Panc1 (cell line): ENCODE measurements at regions not wholly inside any gene's neighbourhood (a gene's known extent, or its start where the extent isn't known, plus 50 kb on each side); places are given as distances from the start of the nearest gene placed in this dataset.

ENCODE experiments used
- ATAC-seq: fragments of 200-7000 bp; cut with Tn5 transposase; 2 replicates; pipeline ENCODE4 v1.9.1; 2020; ENCODE audit warnings: mild to moderate bottlenecking, moderate library complexity
- BruUV-seq: library from RNA; stranded (reverse); fragments of 400-500 nt; replicated peaks from 2 replicates; lab custom pipeline; 2021; lab: Mats Ljungman, UMichigan
- CTCF ChIA-PET: fragments of 300-600 bp; sonication (Branson Sonifier 250); formaldehyde crosslinking; loops from one replicate; lab custom pipeline; 2022; ENCODE audit warnings: antibody characterized with exemption; lab: Charles Lee
- POLR2A ChIA-PET: fragments of 300-600 bp; sonication (Branson Sonifier 250); formaldehyde crosslinking; loops from one replicate; lab custom pipeline; 2022; ENCODE audit warnings: antibody characterized with exemption; lab: Charles Lee
- DNase-seq: peaks from one replicate; pipeline ENCODE4 v3.0.0-alpha.2; 2010; ENCODE audit warnings: low read depth, low spot score
- H3K27ac ChIP-seq: 2 replicates; pipeline ENCODE4 v1.5.1; 2011; ENCODE audit warnings: mild to moderate bottlenecking, low read length, inconsistent platforms
- H3K27me3 ChIP-seq: fragments of 200-500 bp; sonication (Bioruptor generic); 2 replicates; pipeline ENCODE4 v1.6.0; 2014; ENCODE audit warnings: low read length, inconsistent platforms; ENCODE audit not compliant: control insufficient read depth, insufficient read depth
- H3K36me3 ChIP-seq: fragments of 200-500 bp; sonication (Bioruptor generic); 2 replicates; pipeline ENCODE4 v1.5.1; 2014; ENCODE audit warnings: inconsistent platforms, mild to moderate bottlenecking, low read length, moderate library complexity; ENCODE audit not compliant: control insufficient read depth, insufficient read depth
- H3K4me1 ChIP-seq: 2 replicates; pipeline ENCODE4 v1.5.1; 2011; ENCODE audit warnings: inconsistent platforms, mild to moderate bottlenecking, low read length, moderate library complexity; ENCODE audit not compliant: control insufficient read depth, insufficient read depth
- H3K4me3 ChIP-seq, 2 experiments: 2 replicates each; pipeline ENCODE4 v1.5.1; 2011 to 2012; ENCODE audit warnings: low read depth in 2 of 2, low read length in 2 of 2, mild to moderate bottlenecking in 2 of 2, inconsistent platforms in 1 of 2, moderate library complexity in 1 of 2
- H3K9me3 ChIP-seq: fragments of 200-500 bp; sonication (Bioruptor generic); 2 replicates; pipeline ENCODE4 v1.5.1; 2014; ENCODE audit warnings: low read depth, mild to moderate bottlenecking, inconsistent platforms, low read length, moderate library complexity; ENCODE audit not compliant: control insufficient read depth, insufficient read depth
- CTCF ChIP-seq: fragments of 450-650 bp; IDR thresholded peaks from 2 replicates; pipeline ENCODE4 v1.5.1; 2017; ENCODE audit warnings: mild to moderate bottlenecking
- POLR2AphosphoS5 ChIP-seq: IDR thresholded peaks from 2 replicates; pipeline ENCODE4 v1.6.1; 2012; ENCODE audit warnings: mild to moderate bottlenecking, low read depth, low read length, moderate library complexity
- REST ChIP-seq, 2 experiments: IDR thresholded peaks; 2 replicates each; pipeline ENCODE4 v1.6.1; 2011 to 2012; ENCODE audit warnings: low read depth in 2 of 2, control low read depth in 1 of 2, low read length in 1 of 2, mild to moderate bottlenecking in 1 of 2, moderate library complexity in 1 of 2; ENCODE audit not compliant: insufficient read depth in 1 of 2
- SIN3A ChIP-seq: IDR thresholded peaks from 2 replicates; pipeline ENCODE4 v1.6.1; 2012; ENCODE audit warnings: low read depth, mild to moderate bottlenecking, low read length, moderate library complexity, borderline replicate concordance; ENCODE audit not compliant: insufficient read depth
- TCF7L2 ChIP-seq: IDR thresholded peaks from 2 replicates; pipeline ENCODE4 v1.6.1; 2011; ENCODE audit warnings: mild to moderate bottlenecking, low read depth, low read length, inconsistent platforms
- in situ Hi-C: cut with HindIII; loops from 2 replicates; pipeline ENCODE4 v1.10.0; 2016; ENCODE audit warnings: low sequenced_read_pairs, low pct_unique_long_range_greater_than_20kb
- intact Hi-C: fragments of 100-400 bp; cut with micrococcal nuclease; formaldehyde crosslinking; loops from one replicate; pipeline ENCODE4 v1.10.0; 2022; ENCODE audit not compliant: unreplicated experiment

DNA sequence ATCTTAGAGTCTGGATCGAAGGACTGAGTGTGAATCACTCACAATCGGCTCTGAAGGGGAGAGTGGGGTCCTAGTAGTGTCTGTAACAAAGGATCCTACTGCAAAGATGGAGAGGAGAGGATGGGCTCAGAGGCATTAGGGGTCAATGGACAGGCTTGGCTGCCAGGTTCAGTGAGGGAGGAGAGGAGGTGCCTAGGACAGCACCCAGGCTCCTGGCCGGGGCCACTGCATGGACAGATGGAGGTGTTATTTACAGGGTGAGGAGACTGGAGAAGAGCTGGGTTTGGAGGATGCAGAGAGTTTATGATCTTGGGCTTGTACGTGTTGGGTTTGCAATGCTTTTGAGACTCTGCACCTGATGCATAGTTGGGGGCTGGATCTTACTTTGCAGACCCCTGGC lies 658.9 kb downstream of the PTPRU start:
- H3K4me3 ChIP-seq, result no peak overlapping the region
- TF ChIP-seq TCF7L2 (no peak), POLR2AphosphoS5 (no peak), SIN3A (no peak), REST (IDR thresholded peaks at IDR 0.05; ENCODE audit: insufficient read depth in 1 of 2, low read depth in 2 of 2, low read length in 1 of 2) (no peak), CTCF (no peak)
- ATAC-seq (no peak), DNase-seq (no peak)
- BruUV-seq, result no TSS peak
- intact Hi-C loops, result no loop called here
- no peak overlapping the region for H3K27ac ChIP-seq
- H3K9me3 ChIP-seq, result no peaks in the 10 kb centered on the region
- in situ Hi-C loops, result no loop called here
- peaks cover 4% of the 10 kb centered on the region; the same call in 1 of the 2 replicates for H3K27me3 ChIP-seq
- ChIA-PET CTCF (no interaction called here), POLR2A (no interaction called here)
- no peaks in the 10 kb centered on the region for H3K4me1 ChIP-seq
- no peaks in the 10 kb centered on the region for H3K36me3 ChIP-seq

- no peaks in the 10 kb centered on the region for H3K4me1 ChIP-seq
- ATAC-seq (no peak), DNase-seq (no peak)
- H3K36me3 ChIP-seq, result no peaks in the 10 kb centered on the region
- H3K4me3 ChIP-seq, result no peak overlapping the region
- in situ Hi-C loops (no loop called here), intact Hi-C loops (no loop called here)
- ChIA-PET CTCF (no interaction called here), POLR2A (no interaction called here)
- no peaks in the 10 kb centered on the region for H3K9me3 ChIP-seq
- no peak overlapping the region for H3K27ac ChIP-seq
- no TSS peak for BruUV-seq
- H3K27me3 ChIP-seq, result peaks cover 4% of the 10 kb centered on the region; the same call in 1 of the 2 replicates
- TF ChIP-seq POLR2AphosphoS5, result no peak
- no peak for TF ChIP-seq CTCF
- TF ChIP-seq REST (IDR thresholded peaks at IDR 0.05; ENCODE audit: insufficient read depth in 1 of 2, low read depth in 2 of 2, low read length in 1 of 2), result no peak
- no peak for TF ChIP-seq SIN3A
- no peak for TF ChIP-seq TCF7L2
Observed at GRCh38 chr1:29894311-29894710, 658.0 kb downstream of the PTPRU start.
